Peyer's patch (tissue), 4 donors: ENCODE measurements at regions not wholly inside any gene's neighbourhood (a gene's known extent, or its start where the extent isn't known, plus 50 kb on each side); places are given as distances from the start of the nearest gene placed in this dataset.
A peak's percentile ranks its signal among the peaks of the same experiment; 100 is the strongest.

ENCODE experiments used
- DNase-seq, 3 donors: peaks; one replicate each; pipeline ENCODE4 v3.0.0-alpha.2; 2017 to 2019
- H3K27ac ChIP-seq, 4 donors: fragments of 200-600 bp; sonication (generic); one replicate each; pipeline ENCODE4 v1.5.1; 2016 to 2019
- H3K27me3 ChIP-seq, 2 donors: fragments of 200-600 bp; sonication (generic); one replicate each; pipeline ENCODE4 v1.5.1; 2019
- H3K36me3 ChIP-seq, 3 donors: fragments of 200-600 bp; sonication (generic); one replicate each; pipeline ENCODE4 v1.5.1; 2016 to 2019
- H3K4me1 ChIP-seq, 4 donors: fragments of 200-600 bp; sonication (generic); one replicate each; pipeline ENCODE4 v1.5.1; 2016 to 2019
- H3K4me3 ChIP-seq, 4 donors: fragments of 200-600 bp; sonication (generic); 1 replicate in 3 of 4; 2 replicates in 1 of 4; pipeline ENCODE4 v1.5.1; 2016 to 2019; ENCODE audit warnings: mild to moderate bottlenecking in 1 of 4
- H3K9me3 ChIP-seq, 4 donors: fragments of 200-600 bp; sonication (generic); one replicate each; pipeline ENCODE4 v1.5.1; 2016 to 2019; ENCODE audit warnings: mild to moderate bottlenecking in 1 of 4
- POLR2A ChIP-seq, 2 donors: fragments of 450-650 bp; IDR thresholded peaks; one replicate each; pipeline ENCODE4 v1.5.1; 2017; ENCODE audit warnings: antibody characterized with exemption in 2 of 2, mild to moderate bottlenecking in 2 of 2, moderate library complexity in 2 of 2
- TF ChIP-seq, protein P1 (sequence below), 6 experiments: fragments of 450-650 bp in 4 of 6; fragments of 200-600 bp in 2 of 6; sonication (generic) in 1 of 6; IDR thresholded peaks; one replicate each; pipeline ENCODE4 v1.5.1; 2017 to 2019; ENCODE audit warnings: antibody characterized with exemption in 6 of 6, mild to moderate bottlenecking in 3 of 6, moderate library complexity in 1 of 6

DNA sequence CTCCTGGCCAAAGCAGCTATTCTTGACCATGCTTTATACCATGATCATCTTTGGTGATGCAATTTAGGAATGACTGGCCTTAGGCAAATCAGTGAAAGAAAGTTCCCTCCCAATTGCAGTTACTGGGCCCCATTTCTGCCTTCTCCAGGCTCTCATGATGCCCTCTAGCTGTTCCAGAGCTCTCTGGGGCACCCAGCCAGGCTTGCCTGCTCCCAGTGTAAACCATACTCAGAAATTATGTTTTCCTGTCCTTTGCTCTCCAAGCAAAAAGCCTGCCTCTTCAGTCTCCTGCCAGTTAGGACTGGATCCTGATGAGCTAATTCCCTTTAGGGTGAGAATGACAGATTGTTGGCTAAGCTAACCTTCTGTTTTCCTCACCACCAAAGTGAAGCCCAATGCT is 85.3 kb upstream of the RBPJ start:
- no peak overlapping the region for H3K27ac ChIP-seq
- DNase-seq, result peak in 2 of 3 donors; percentile 22 to 59
- H3K36me3 ChIP-seq, result no peaks in the 10 kb centered on the region
- H3K9me3 ChIP-seq, result no peaks in the 10 kb centered on the region
- no peak for TF ChIP-seq POLR2A (IDR thresholded peaks at IDR 0.05)
- TF ChIP-seq, protein P1, sequence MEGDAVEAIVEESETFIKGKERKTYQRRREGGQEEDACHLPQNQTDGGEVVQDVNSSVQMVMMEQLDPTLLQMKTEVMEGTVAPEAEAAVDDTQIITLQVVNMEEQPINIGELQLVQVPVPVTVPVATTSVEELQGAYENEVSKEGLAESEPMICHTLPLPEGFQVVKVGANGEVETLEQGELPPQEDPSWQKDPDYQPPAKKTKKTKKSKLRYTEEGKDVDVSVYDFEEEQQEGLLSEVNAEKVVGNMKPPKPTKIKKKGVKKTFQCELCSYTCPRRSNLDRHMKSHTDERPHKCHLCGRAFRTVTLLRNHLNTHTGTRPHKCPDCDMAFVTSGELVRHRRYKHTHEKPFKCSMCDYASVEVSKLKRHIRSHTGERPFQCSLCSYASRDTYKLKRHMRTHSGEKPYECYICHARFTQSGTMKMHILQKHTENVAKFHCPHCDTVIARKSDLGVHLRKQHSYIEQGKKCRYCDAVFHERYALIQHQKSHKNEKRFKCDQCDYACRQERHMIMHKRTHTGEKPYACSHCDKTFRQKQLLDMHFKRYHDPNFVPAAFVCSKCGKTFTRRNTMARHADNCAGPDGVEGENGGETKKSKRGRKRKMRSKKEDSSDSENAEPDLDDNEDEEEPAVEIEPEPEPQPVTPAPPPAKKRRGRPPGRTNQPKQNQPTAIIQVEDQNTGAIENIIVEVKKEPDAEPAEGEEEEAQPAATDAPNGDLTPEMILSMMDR (IDR thresholded peaks at IDR 0.05), result no peak
- H3K4me1 ChIP-seq, result peaks cover 0 to 22% (median 0%) of the 10 kb centered on the region in 4 donors
- no peaks in the 10 kb centered on the region for H3K27me3 ChIP-seq
- H3K4me3 ChIP-seq, result no peak overlapping the region

- TF ChIP-seq, protein P1 (IDR thresholded peaks at IDR 0.05), result no peak
- no peak for TF ChIP-seq POLR2A (IDR thresholded peaks at IDR 0.05)
- H3K36me3 ChIP-seq, result no peaks in the 10 kb centered on the region
- no peak for DNase-seq
- no peak overlapping the region for H3K4me3 ChIP-seq
- peak overlapping the region in 3 of 4 donors; percentile 69 to 93 (median 91) for H3K27ac ChIP-seq
- H3K27me3 ChIP-seq, result no peaks in the 10 kb centered on the region
- peaks cover 0 to 22% (median 0%) of the 10 kb centered on the region in 4 donors for H3K4me1 ChIP-seq
- no peaks in the 10 kb centered on the region for H3K9me3 ChIP-seq
Observed at GRCh38 chr4:26237916-26238315, 82.9 kb upstream of the RBPJ start.

GRCh38 chr4:26238426-26238777 is 82.4 kb upstream of the RBPJ start:
- peak overlapping the region in 3 of 4 donors; percentile 69 to 93 (median 91) for H3K27ac ChIP-seq
- no peaks in the 10 kb centered on the region for H3K9me3 ChIP-seq
- peak overlapping the region in 2 of 4 donors; percentile 34 to 36 for H3K4me3 ChIP-seq
- no peaks in the 10 kb centered on the region for H3K27me3 ChIP-seq
- no peaks in the 10 kb centered on the region for H3K36me3 ChIP-seq
- DNase-seq, result peak in 2 of 3 donors; percentile 72 to 73
- H3K4me1 ChIP-seq, result peaks cover 0 to 22% (median 0%) of the 10 kb centered on the region in 4 donors
- peak; percentile 68 to 72 for TF ChIP-seq POLR2A (IDR thresholded peaks at IDR 0.05)
- TF ChIP-seq, protein P1 (IDR thresholded peaks at IDR 0.05), result no peak

GRCh38 chr4:26238778-26239679 is 81.8 kb upstream of the RBPJ start:
- DNase-seq, result no peak
- no peak for TF ChIP-seq POLR2A (IDR thresholded peaks at IDR 0.05)
- TF ChIP-seq, protein P1 (IDR thresholded peaks at IDR 0.05), result peak in 2 of 6 experiments; percentile 14 to 33

GRCh38 chr4:26239801-26240200 is 81.0 kb upstream of the RBPJ start:
- Histone ChIP-seq H3K4me1 (peaks cover 0 to 22% (median 0%) of the 10 kb centered on the region in 4 donors), H3K9me3 (no peaks in the 10 kb centered on the region), H3K36me3 (no peaks in the 10 kb centered on the region), H3K27me3 (no peaks in the 10 kb centered on the region), H3K27ac (peak overlapping the region in 3 of 4 donors; percentile 69 to 93 (median 91)), H3K4me3 (no peak overlapping the region)
- TF ChIP-seq POLR2A (IDR thresholded peaks at IDR 0.05), result no peak
- TF ChIP-seq, protein P1 (IDR thresholded peaks at IDR 0.05), result no peak
- DNase-seq, result no peak

More at GRCh38 chr4:26238778-26239679, 81.8 kb upstream of the RBPJ start:
- H3K27ac ChIP-seq, result peak overlapping the region in 3 of 4 donors; percentile 69 to 93 (median 91)
- H3K4me1 ChIP-seq, result peaks cover 0 to 22% (median 0%) of the 10 kb centered on the region in 4 donors
- no peaks in the 10 kb centered on the region for H3K27me3 ChIP-seq
- H3K4me3 ChIP-seq, result peak overlapping the region in 2 of 4 donors; percentile 34 to 36
- no peaks in the 10 kb centered on the region for H3K9me3 ChIP-seq
- no peaks in the 10 kb centered on the region for H3K36me3 ChIP-seq
